Lower leg skin (tissue), 3 donors: ENCODE measurements at regions not wholly inside any gene's neighbourhood (a gene's known extent, or its start where the extent isn't known, plus 50 kb on each side); places are given as distances from the start of the nearest gene placed in this dataset.

Source experiments
- POLR2A ChIP-seq, 2 donors: fragments of 450-650 bp; IDR thresholded peaks; one replicate each; pipeline ENCODE4 v1.6.1; 2016 to 2017; ENCODE audit warnings: antibody characterized with exemption in 2 of 2, mild to moderate bottlenecking in 1 of 2, moderate library complexity in 1 of 2
- TF ChIP-seq, protein P1 (sequence below), 3 donors: fragments of 450-650 bp; IDR thresholded peaks; one replicate each; pipeline ENCODE4 v1.5.1; 2016; ENCODE audit warnings: antibody characterized with exemption in 3 of 3, mild to moderate bottlenecking in 3 of 3, moderate library complexity in 2 of 3

DNA sequence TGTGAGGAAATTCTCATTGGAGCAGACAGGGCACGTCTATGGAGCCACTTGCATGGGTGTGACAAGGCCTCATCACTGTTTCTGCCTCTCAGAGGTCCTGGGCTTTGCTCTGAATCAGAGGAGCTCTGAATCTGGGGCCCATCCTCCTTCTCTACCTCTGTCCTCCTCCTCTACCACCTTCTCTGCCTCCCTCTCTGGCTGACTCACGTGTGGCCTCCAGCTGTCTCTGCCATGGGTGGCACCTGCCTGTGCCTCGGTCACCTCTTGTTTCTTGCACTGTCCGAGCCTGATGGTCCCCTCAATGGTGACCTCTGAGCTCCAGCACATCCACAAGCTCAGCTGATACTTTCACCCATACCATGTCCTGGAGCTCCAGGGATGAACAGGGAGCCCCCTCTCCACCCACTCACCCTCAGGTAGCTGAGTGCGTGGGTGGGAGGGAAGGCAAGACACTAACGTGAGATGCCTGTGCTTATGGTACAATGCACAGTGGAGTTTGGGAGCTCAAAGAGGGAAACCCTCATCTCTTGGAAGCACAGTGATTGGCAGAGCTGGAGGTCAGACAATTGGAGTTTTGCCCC is 116.4 kb upstream of the CRHR1 start:
- TF ChIP-seq, protein P1, sequence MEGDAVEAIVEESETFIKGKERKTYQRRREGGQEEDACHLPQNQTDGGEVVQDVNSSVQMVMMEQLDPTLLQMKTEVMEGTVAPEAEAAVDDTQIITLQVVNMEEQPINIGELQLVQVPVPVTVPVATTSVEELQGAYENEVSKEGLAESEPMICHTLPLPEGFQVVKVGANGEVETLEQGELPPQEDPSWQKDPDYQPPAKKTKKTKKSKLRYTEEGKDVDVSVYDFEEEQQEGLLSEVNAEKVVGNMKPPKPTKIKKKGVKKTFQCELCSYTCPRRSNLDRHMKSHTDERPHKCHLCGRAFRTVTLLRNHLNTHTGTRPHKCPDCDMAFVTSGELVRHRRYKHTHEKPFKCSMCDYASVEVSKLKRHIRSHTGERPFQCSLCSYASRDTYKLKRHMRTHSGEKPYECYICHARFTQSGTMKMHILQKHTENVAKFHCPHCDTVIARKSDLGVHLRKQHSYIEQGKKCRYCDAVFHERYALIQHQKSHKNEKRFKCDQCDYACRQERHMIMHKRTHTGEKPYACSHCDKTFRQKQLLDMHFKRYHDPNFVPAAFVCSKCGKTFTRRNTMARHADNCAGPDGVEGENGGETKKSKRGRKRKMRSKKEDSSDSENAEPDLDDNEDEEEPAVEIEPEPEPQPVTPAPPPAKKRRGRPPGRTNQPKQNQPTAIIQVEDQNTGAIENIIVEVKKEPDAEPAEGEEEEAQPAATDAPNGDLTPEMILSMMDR (IDR thresholded peaks at IDR 0.05), result no peak
- no peak for TF ChIP-seq POLR2A (IDR thresholded peaks at IDR 0.05)
